Keratinocyte (primary cell): ENCODE measurements at regions not wholly inside any gene's neighbourhood (a gene's known extent, or its start where the extent isn't known, plus 50 kb on each side); places are given as distances from the start of the nearest gene placed in this dataset.

Experiments used
- CTCF ChIP-seq, 3 experiments: IDR thresholded peaks in 1 of 3; conservative IDR thresholded peaks in 1 of 3; optimal IDR thresholded peaks in 1 of 3; 2 replicates in 2 of 3; 3 replicates in 1 of 3; pipeline versions ENCODE3 to v1.5.1; 2011; ENCODE audit warnings: low read length in 3 of 3, mild to moderate bottlenecking in 3 of 3, moderate library complexity in 2 of 3, control low read depth in 1 of 3, inconsistent platforms in 1 of 3; ENCODE audit not compliant: insufficient read depth in 2 of 3; ENCODE audit errors: extremely low read depth in 1 of 3
- EZH2 ChIP-seq: IDR thresholded peaks from one replicate; pipeline ENCODE4 v1.6.1; 2012; ENCODE audit warnings: inconsistent platforms, mild to moderate bottlenecking, low read length, moderate library complexity

DNA sequence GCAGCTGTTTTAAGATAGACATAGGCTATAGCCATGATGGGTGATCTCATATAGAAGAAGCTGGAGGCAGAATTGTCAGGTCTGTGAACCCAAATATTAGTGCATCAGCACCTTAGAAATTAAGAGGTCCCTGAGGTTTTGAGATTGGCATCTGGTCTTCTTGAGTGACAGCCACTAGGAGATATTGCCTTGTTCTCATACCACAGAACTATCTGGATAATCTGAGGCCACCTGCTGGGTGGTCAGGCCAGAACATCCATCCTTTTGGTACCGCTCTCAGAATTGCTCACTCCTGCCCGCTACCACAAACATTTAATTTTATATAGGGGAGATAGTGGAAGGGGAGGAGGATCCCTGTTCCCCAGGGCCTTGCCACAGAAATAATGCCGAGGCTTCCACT is 210.6 kb upstream of the ZPLD1 start:
- peak; percentile 18 to 68 (median 27) for TF ChIP-seq CTCF (optimal IDR thresholded peaks at IDR 0.05 in 1 of 3, IDR thresholded peaks at IDR 0.05 in 1 of 3, conservative IDR thresholded peaks at IDR 0.05 in 1 of 3; ENCODE audit: extremely low read depth in 1 of 3, insufficient read depth in 2 of 3, low read length in 3 of 3)
- no peak for TF ChIP-seq EZH2
